ENCODE measurements at regions not wholly inside any gene's neighbourhood (a gene's known extent, or its start where the extent isn't known, plus 50 kb on each side); places are given as distances from the start of the nearest gene placed in this dataset.

DNA sequence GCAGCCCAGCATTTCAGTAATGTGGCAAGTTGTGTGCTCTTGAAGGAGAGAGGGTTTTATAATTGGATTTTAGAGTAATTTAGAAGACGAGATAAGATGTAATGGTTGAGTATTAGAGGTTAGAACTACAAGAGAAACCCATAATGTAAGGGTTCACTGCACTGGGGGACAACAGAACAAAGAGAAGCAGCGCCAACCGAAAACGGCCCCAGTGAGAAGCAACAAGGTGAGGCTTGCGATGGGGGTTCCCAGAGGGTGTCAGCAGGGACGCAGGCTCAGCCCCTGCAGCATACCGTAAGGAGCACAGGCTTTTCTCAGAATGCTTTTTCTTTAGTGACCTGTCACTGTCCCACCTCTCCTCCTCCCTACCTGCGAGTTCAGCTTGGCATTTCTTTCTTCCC is 183.9 kb upstream of the ETAA1 start:
- TF ChIP-seq ZNF548 (tag by site-specific recombination; IDR thresholded peaks at IDR 0.05) (no peak), ZNF423 (tag by site-specific recombination; IDR thresholded peaks at IDR 0.05) (no peak), ZNF114 (tag by site-specific recombination; IDR thresholded peaks at IDR 0.05) (no peak), ZNF529 (tag by site-specific recombination; IDR thresholded peaks at IDR 0.05; ENCODE audit: insufficient replicate concordance) (no peak), REST (tag by site-specific recombination; IDR thresholded peaks at IDR 0.05) (no peak), ZNF23 (tag by site-specific recombination; IDR thresholded peaks at IDR 0.05; ENCODE audit: borderline replicate concordance) (no peak), ZNF660 (tag by site-specific recombination; IDR thresholded peaks at IDR 0.05) (no peak), ZFP3 (tag by site-specific recombination; IDR thresholded peaks at IDR 0.05; ENCODE audit: low read depth) (no peak), ZNF776 (tag by site-specific recombination; IDR thresholded peaks at IDR 0.05; ENCODE audit: borderline replicate concordance) (no peak), ZNF560 (tag by site-specific recombination; IDR thresholded peaks at IDR 0.05; ENCODE audit: borderline replicate concordance) (no peak)
- TF ChIP-seq, protein P1, sequence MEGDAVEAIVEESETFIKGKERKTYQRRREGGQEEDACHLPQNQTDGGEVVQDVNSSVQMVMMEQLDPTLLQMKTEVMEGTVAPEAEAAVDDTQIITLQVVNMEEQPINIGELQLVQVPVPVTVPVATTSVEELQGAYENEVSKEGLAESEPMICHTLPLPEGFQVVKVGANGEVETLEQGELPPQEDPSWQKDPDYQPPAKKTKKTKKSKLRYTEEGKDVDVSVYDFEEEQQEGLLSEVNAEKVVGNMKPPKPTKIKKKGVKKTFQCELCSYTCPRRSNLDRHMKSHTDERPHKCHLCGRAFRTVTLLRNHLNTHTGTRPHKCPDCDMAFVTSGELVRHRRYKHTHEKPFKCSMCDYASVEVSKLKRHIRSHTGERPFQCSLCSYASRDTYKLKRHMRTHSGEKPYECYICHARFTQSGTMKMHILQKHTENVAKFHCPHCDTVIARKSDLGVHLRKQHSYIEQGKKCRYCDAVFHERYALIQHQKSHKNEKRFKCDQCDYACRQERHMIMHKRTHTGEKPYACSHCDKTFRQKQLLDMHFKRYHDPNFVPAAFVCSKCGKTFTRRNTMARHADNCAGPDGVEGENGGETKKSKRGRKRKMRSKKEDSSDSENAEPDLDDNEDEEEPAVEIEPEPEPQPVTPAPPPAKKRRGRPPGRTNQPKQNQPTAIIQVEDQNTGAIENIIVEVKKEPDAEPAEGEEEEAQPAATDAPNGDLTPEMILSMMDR (tag by site-specific recombination; IDR thresholded peaks at IDR 0.05) = no peak
